PFSK-1 (cell line): ENCODE measurements at regions not wholly inside any gene's neighbourhood (a gene's known extent, or its start where the extent isn't known, plus 50 kb on each side); places are given as distances from the start of the nearest gene placed in this dataset.

Experiments
- POLR2AphosphoS5 ChIP-seq: IDR thresholded peaks from 2 replicates; pipeline ENCODE4 v1.6.1; 2012; ENCODE audit warnings: low read depth, mild to moderate bottlenecking, control low read depth, low read length, moderate library complexity
- SIN3A ChIP-seq: IDR thresholded peaks from 2 replicates; pipeline ENCODE4 v1.6.1; 2012; ENCODE audit warnings: mild to moderate bottlenecking, low read length, moderate library complexity, borderline replicate concordance; ENCODE audit not compliant: insufficient read depth
- TAF1 ChIP-seq: IDR thresholded peaks from 2 replicates; pipeline ENCODE4 v1.6.1; 2012; ENCODE audit warnings: low read length, control low read depth, borderline replicate concordance; ENCODE audit not compliant: insufficient read depth

GRCh38 chr2:165010556-165010955, 55.2 kb upstream of the SLC38A11 start:
- TF ChIP-seq TAF1: no peak
- TF ChIP-seq POLR2AphosphoS5: no peak
- no peak for TF ChIP-seq SIN3A
